ENCODE measurements at regions not wholly inside any gene's neighbourhood (a gene's known extent, or its start where the extent isn't known, plus 50 kb on each side); places are given as distances from the start of the nearest gene placed in this dataset.

- no peak for DNase-seq
These were observed 901.8 kb downstream of the VRK1 start for GRCh38 chr14:97699026-97699425.

GRCh38 chr14:97703006-97703760 is 906.0 kb downstream of the VRK1 start:
- no peak for DNase-seq

GRCh38 chr14:97704316-97704885 is 907.2 kb downstream of the VRK1 start:
- no peak for DNase-seq

GRCh38 chr14:97705107-97705506 is 907.9 kb downstream of the VRK1 start:
- no peak for DNase-seq

GRCh38 chr14:97705976-97706375 is 908.8 kb downstream of the VRK1 start:
- DNase-seq = no peak

GRCh38 chr14:97706819-97707218 is 909.6 kb downstream of the VRK1 start:
- peak in 1 of 4 experiments; percentile 18 for DNase-seq

GRCh38 chr14:97707603-97708002 is 910.4 kb downstream of the VRK1 start:
- no peak for DNase-seq

GRCh38 chr14:97709552-97709951 is 912.4 kb downstream of the VRK1 start:
- no peak for DNase-seq

GRCh38 chr14:97710726-97711125 is 913.5 kb downstream of the VRK1 start:
- no peak for DNase-seq

GRCh38 chr14:97712471-97712870 is 915.3 kb downstream of the VRK1 start:
- DNase-seq = no peak

- DNase-seq = no peak
These were observed 915.8 kb downstream of the VRK1 start for GRCh38 chr14:97713023-97713422.

GRCh38 chr14:97718886-97719442 is 921.8 kb downstream of the VRK1 start:
- no peak for DNase-seq

- no peak for DNase-seq
These were observed 922.7 kb downstream of the VRK1 start for GRCh38 chr14:97719931-97720330.

- DNase-seq = no peak
These were observed 926.2 kb downstream of the VRK1 start for GRCh38 chr14:97723351-97723750.

- DNase-seq = no peak
These were observed 926.6 kb downstream of the VRK1 start for GRCh38 chr14:97723819-97724218.

- peak in 2 of 4 experiments; percentile 3 to 24 for DNase-seq
These were observed 927.1 kb downstream of the VRK1 start for GRCh38 chr14:97724265-97724731.

- DNase-seq = peak in 1 of 4 experiments; percentile 10
These were observed 929.5 kb downstream of the VRK1 start for GRCh38 chr14:97726676-97727075.

GRCh38 chr14:97730706-97731105 is 933.5 kb downstream of the VRK1 start:
- no peak for DNase-seq

GRCh38 chr14:97731800-97732199 is 934.6 kb downstream of the VRK1 start:
- DNase-seq = no peak

- no peak for DNase-seq
These were observed 950.1 kb downstream of the VRK1 start for GRCh38 chr14:97747316-97747715.

GRCh38 chr14:97748616-97749015 is 951.4 kb downstream of the VRK1 start:
- no peak for DNase-seq

- DNase-seq = no peak
These were observed 960.3 kb downstream of the VRK1 start for GRCh38 chr14:97757491-97757890.

GRCh38 chr14:97760050-97760449 is 962.9 kb downstream of the VRK1 start:
- no peak for DNase-seq

- DNase-seq = no peak
These were observed 965.2 kb downstream of the VRK1 start for GRCh38 chr14:97762386-97762785.
